C4-2B (cell line): ENCODE measurements at regions not wholly inside any gene's neighbourhood (a gene's known extent, or its start where the extent isn't known, plus 50 kb on each side); places are given as distances from the start of the nearest gene placed in this dataset.
A peak's percentile ranks its signal among the peaks of the same experiment; 100 is the strongest.

Experiments used
- CTCF ChIP-seq: fragments of 450-650 bp; conservative IDR thresholded peaks from 2 replicates; pipeline ENCODE4 v1.5.1; 2017; ENCODE audit warnings: mild to moderate bottlenecking
- ZFX ChIP-seq: fragments of 450-650 bp; IDR thresholded peaks from 2 replicates; pipeline ENCODE4 v1.6.1; 2017

- TF ChIP-seq CTCF = peak; percentile 63
- TF ChIP-seq ZFX = no peak
These were observed 113.7 kb upstream of the GGTLC1 start for GRCh38 chr20:24102290-24102689.
